ENCODE measurements at regions not wholly inside any gene's neighbourhood (a gene's known extent, or its start where the extent isn't known, plus 50 kb on each side); places are given as distances from the start of the nearest gene placed in this dataset.

DNA sequence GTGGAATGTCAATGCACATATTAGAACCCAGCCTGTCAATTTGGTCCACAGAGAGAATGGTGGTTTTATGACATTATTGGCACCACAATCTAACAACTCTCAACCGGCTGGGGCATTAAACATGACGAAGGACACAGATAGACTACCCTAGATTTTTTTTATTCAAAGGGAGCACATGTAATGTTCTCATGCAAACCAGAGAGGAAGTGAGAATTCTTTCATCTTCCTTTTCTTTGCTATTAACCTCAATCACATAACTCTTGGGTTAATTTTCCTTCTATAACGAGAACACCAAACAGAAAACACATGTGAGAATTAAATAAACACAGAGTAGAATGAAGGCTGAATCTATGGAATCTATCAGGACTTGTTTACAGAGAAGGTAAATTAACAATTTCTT, 94.9 kb upstream of the TNC start:
- Histone ChIP-seq H2AFZ (ENCODE audit: control insufficient read depth, low read length) (no peak overlapping the region), H3K36me3 (ENCODE audit: control insufficient read depth in 2 of 2, extremely low read depth in 1 of 2, insufficient read depth in 2 of 2, low read length in 2 of 2) (no peaks in the 10 kb centered on the region), H3K9me3 (ENCODE audit: control insufficient read depth, low read depth, low read length) (no peaks in the 10 kb centered on the region), H3K4me2 (ENCODE audit: control insufficient read depth, extremely low read depth, insufficient read depth, low read depth, low read length) (no peak overlapping the region), H3K27me3 (ENCODE audit: control insufficient read depth, extremely low read depth, insufficient read depth, low read length) (no peaks in the 10 kb centered on the region), H4K20me1 (ENCODE audit: control insufficient read depth, extremely low read depth, insufficient read depth, low read length) (no peaks in the 10 kb centered on the region), H3K4me3 (ENCODE audit: control insufficient read depth in 2 of 3, extremely low read depth in 1 of 3, insufficient read depth in 2 of 3, low read depth in 1 of 3, low read length in 3 of 3) (no peak overlapping the region), H3K27ac (ENCODE audit: control insufficient read depth, insufficient read depth, low read length) (no peak overlapping the region), H3K9ac (ENCODE audit: control insufficient read depth, extremely low read depth, insufficient read depth, low read length) (no peak overlapping the region), H3K79me2 (ENCODE audit: control insufficient read depth, insufficient read depth, low read length) (no peaks in the 10 kb centered on the region), H3K4me1 (ENCODE audit: control insufficient read depth, extremely low read depth, insufficient read depth, low read length) (peaks cover 38% of the 10 kb centered on the region), H3K9me1 (ENCODE audit: control insufficient read depth, extremely low read depth, insufficient read depth, low read length) (no peaks in the 10 kb centered on the region)
- no peak for FAIRE-seq
- DNase-seq (ENCODE audit: low read depth, low spot score): no peak
- TF ChIP-seq EZH2 (IDR thresholded peaks at IDR 0.05; ENCODE audit: low read length): no peak
- TF ChIP-seq, protein P1, sequence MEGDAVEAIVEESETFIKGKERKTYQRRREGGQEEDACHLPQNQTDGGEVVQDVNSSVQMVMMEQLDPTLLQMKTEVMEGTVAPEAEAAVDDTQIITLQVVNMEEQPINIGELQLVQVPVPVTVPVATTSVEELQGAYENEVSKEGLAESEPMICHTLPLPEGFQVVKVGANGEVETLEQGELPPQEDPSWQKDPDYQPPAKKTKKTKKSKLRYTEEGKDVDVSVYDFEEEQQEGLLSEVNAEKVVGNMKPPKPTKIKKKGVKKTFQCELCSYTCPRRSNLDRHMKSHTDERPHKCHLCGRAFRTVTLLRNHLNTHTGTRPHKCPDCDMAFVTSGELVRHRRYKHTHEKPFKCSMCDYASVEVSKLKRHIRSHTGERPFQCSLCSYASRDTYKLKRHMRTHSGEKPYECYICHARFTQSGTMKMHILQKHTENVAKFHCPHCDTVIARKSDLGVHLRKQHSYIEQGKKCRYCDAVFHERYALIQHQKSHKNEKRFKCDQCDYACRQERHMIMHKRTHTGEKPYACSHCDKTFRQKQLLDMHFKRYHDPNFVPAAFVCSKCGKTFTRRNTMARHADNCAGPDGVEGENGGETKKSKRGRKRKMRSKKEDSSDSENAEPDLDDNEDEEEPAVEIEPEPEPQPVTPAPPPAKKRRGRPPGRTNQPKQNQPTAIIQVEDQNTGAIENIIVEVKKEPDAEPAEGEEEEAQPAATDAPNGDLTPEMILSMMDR (optimal IDR thresholded peaks at IDR 0.05 in 1 of 3, IDR thresholded peaks at IDR 0.05 in 1 of 3, conservative IDR thresholded peaks at IDR 0.05 in 1 of 3; ENCODE audit: extremely low read depth in 1 of 3, insufficient read depth in 2 of 3, low read length in 3 of 3): no peak
- dilution Hi-C loops (cut with MboI; ENCODE audit: extremely low pct_ligation_motif_present, low sequenced_read_pairs): no loop called here

DNA sequence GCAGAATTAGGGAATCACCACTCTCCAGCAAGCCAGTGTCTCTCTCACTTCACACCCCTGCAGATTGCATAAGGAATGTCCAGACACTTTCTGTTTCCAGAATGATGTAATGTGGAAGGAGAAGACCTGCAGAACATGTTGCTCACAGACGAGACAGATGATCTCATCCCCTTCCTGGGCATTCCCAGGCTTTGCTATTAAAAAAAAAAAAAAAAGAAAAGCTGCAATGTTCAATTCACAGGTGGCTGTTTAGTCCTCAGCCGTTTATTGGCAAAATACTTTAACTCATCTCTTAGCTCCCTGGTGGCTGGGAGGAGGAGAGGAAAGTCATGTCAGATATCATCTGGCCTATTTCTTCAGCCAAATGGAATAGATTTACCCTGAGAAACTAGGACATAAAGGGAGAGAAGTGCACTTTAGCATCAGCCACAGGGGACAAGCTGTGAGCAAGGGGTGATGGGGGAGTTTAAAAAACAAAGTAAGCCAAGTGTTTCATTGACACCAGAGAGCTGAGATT, 95.9 kb upstream of the TNC start:
- TF ChIP-seq EZH2 (IDR thresholded peaks at IDR 0.05; ENCODE audit: low read length): no peak
- TF ChIP-seq, protein P1 (optimal IDR thresholded peaks at IDR 0.05 in 1 of 3, IDR thresholded peaks at IDR 0.05 in 1 of 3, conservative IDR thresholded peaks at IDR 0.05 in 1 of 3; ENCODE audit: extremely low read depth in 1 of 3, insufficient read depth in 2 of 3, low read length in 3 of 3): no peak
- peaks cover 28% of the 10 kb centered on the region for H3K4me1 ChIP-seq (ENCODE audit: control insufficient read depth, extremely low read depth, insufficient read depth, low read length)
- no peak overlapping the region for H2AFZ ChIP-seq (ENCODE audit: control insufficient read depth, low read length)
- no peaks in the 10 kb centered on the region for H4K20me1 ChIP-seq (ENCODE audit: control insufficient read depth, extremely low read depth, insufficient read depth, low read length)
- no peaks in the 10 kb centered on the region for H3K9me1 ChIP-seq (ENCODE audit: control insufficient read depth, extremely low read depth, insufficient read depth, low read length)
- H3K27me3 ChIP-seq (ENCODE audit: control insufficient read depth, extremely low read depth, insufficient read depth, low read length): no peaks in the 10 kb centered on the region
- peak; percentile 44 for DNase-seq (ENCODE audit: low read depth, low spot score)
- H3K9me3 ChIP-seq (ENCODE audit: control insufficient read depth, low read depth, low read length): no peaks in the 10 kb centered on the region
- H3K4me2 ChIP-seq (ENCODE audit: control insufficient read depth, extremely low read depth, insufficient read depth, low read depth, low read length): peak overlapping the region; percentile 46
- H3K79me2 ChIP-seq (ENCODE audit: control insufficient read depth, insufficient read depth, low read length): no peaks in the 10 kb centered on the region
- H3K27ac ChIP-seq (ENCODE audit: control insufficient read depth, insufficient read depth, low read length): peak overlapping the region; percentile 62
- H3K9ac ChIP-seq (ENCODE audit: control insufficient read depth, extremely low read depth, insufficient read depth, low read length): peak overlapping the region; percentile 49
- H3K4me3 ChIP-seq (ENCODE audit: control insufficient read depth in 2 of 3, extremely low read depth in 1 of 3, insufficient read depth in 2 of 3, low read depth in 1 of 3, low read length in 3 of 3): no peak overlapping the region
- dilution Hi-C loops (cut with MboI; ENCODE audit: extremely low pct_ligation_motif_present, low sequenced_read_pairs): no loop called here
- peak; percentile 91 for FAIRE-seq
- no peaks in the 10 kb centered on the region for H3K36me3 ChIP-seq (ENCODE audit: control insufficient read depth in 2 of 2, extremely low read depth in 1 of 2, insufficient read depth in 2 of 2, low read length in 2 of 2)
